ENCODE measurements at regions not wholly inside any gene's neighbourhood (a gene's known extent, or its start where the extent isn't known, plus 50 kb on each side); places are given as distances from the start of the nearest gene placed in this dataset.
A peak's percentile ranks its signal among the peaks of the same experiment; 100 is the strongest.
"Not testable (repeated sequence)": the region's sequence is repeated elsewhere in the genome, so short reads cannot be mapped to it uniquely, and the experiment has no call there.

GRCh38 chr1:146393154-146393553, 164.3 kb upstream of the NOTCH2NLA start:
- intact Hi-C loops (cut with DNase I); DNase-seq (ENCODE audit: low spot score): not testable (repeated sequence)

DNA sequence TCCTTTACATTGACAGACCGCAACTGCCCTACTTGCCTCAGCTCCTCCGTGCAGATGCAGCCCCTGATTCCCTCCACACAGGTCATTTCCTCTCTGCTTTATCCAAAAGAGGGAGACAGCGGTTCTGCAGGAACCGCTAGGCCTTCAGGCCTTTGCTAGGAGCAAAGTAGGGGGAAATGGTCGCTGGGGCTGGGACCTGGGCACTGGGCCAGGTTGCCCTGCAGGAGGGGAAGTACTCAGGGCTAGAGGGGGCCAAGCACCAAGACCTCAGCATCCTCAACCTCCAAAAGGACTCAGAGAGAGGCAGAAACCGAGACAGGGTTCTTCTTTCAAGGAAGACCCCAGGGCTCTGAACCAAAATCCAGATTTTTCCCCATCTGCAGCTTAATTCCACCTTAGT, 160.4 kb upstream of the NOTCH2NLA start:
- DNase-seq (ENCODE audit: low spot score): not testable (repeated sequence)

GRCh38 chr1:146387750-146388469, 159.1 kb upstream of the NOTCH2NLA start:
- intact Hi-C loops (cut with DNase I); DNase-seq (ENCODE audit: low spot score): not testable (repeated sequence)

More for the DNA sequence above, 160.4 kb upstream of the NOTCH2NLA start:
- intact Hi-C loops (cut with DNase I): not testable (repeated sequence)

GRCh38 chr1:146386851-146387749, 158.3 kb upstream of the NOTCH2NLA start:
- intact Hi-C loops (cut with DNase I): not testable (repeated sequence)
- DNase-seq (ENCODE audit: low spot score): peak; percentile 93

DNA sequence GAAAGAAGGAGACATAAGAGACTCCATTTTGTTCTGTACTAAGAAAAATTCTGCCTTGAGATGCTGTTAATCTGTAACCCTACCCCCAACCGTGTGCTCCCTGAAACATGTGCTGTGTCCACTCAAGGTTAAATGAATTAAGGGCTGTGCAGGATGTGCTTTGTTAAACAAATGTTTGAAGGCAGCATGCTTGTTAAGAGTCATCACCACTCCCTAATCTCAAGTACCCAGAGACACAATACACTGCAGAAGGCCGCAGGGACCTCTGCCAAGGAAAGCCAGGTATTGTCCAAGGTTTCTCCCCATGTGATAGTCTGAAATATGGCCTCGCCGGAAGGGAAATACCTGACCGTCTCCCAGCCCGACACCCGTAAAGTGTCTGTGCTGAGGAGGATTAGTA, 152.4 kb upstream of the NOTCH2NLA start:
- intact Hi-C loops (cut with DNase I); DNase-seq (ENCODE audit: low spot score): not testable (repeated sequence)

- DNase-seq (ENCODE audit: low spot score): peak; percentile 89
- intact Hi-C loops (cut with DNase I): not testable (repeated sequence)
These were observed 148.1 kb upstream of the NOTCH2NLA start for GRCh38 chr1:146376708-146377496.

DNA sequence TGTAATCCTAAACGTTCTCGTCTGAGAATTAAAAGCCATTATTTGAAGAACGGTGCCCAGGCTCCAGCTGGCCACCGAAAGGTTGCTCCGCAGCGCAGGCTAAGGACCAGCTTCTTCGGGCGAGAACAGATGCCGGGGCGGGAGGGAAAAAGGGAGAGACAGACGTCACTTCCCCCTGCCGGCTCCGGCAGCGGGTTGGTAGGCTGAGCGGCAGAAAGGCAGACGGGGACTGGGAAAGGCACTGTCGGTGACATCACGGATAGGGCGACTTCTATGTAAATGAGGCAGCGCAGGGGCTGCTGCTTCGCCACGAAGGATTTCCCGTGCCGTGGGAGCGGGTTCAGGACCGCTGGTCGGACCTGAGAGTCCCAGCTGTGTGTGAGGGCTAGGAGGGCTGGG, 147.5 kb upstream of the NOTCH2NLA start:
- peak; percentile 95 for DNase-seq (ENCODE audit: low spot score)
- intact Hi-C loops (cut with DNase I): not testable (repeated sequence)

DNA sequence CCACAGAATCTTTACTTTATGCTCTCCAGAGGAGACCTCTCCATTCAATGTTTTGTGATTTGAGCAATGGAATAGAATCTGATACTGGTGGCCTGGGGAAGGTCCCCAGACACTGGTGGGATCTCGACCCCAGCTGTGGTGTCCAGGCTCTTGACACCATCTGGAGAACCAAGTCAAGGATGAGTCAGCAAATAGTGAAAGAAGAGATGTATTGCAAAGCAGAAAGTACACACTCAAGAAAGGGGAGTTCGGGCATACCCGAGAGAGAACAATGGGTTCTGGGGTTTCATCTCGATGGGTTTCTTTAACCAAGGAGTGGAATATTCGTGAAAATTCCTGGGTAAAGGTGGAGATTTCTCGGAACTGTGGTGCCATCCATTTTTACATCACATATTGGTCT, 146.3 kb upstream of the NOTCH2NLA start:
- intact Hi-C loops (cut with DNase I): not testable (repeated sequence)

DNA sequence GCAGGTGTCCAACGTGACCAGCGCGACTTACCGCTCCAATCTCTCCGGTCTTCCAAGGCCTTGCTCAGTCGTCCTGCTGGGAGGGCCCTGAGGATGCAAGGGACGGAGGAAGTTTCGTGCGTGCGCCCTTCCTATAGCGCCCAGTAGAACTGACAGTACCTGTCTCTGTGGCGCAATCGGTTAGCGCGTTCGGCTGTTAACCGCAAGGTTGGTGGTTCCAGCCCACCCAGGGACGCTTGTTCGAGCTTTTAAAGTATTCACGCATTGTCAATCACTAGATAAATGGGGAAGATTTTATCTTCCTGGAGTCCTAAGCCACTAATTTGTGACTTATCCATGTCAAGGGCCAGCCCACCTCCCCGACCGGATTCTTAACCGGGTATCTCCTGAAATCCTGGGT, 141.1 kb upstream of the NOTCH2NLA start:
- DNase-seq (ENCODE audit: low spot score): peak; percentile 72
- intact Hi-C loops (cut with DNase I): not testable (repeated sequence)

More for the DNA sequence above, 146.3 kb upstream of the NOTCH2NLA start:
- DNase-seq (ENCODE audit: low spot score): not testable (repeated sequence)

- DNase-seq (ENCODE audit: low spot score); intact Hi-C loops (cut with DNase I): not testable (repeated sequence)
These were observed 126.6 kb upstream of the NOTCH2NLA start for GRCh38 chr1:146355373-146355772.

- intact Hi-C loops (cut with DNase I): not testable (repeated sequence)
These were observed 98.0 kb upstream of the NOTCH2NLA start for GRCh38 chr1:146326863-146327262.

DNA sequence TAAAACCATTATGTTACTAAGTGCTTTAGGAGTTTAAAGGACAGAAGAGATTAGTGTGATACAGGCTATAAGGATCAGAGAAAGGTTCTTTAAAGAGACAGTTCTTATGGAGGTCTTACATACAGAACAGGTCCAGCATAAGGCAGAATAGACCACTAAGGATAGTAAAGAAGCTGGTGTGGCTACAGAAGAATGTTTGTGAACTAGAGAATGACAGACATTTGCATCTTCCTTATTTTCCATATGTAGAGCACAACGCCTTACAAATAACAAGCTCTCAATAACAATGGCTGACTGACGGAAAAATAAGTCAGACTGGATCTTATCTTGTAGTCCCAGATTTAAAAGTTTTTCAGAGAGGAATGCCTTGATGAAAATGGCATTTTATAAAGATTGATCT, 95.6 kb upstream of the NOTCH2NLA start:
- DNase-seq (ENCODE audit: low spot score); intact Hi-C loops (cut with DNase I): not testable (repeated sequence)

More at GRCh38 chr1:146326863-146327262, 98.0 kb upstream of the NOTCH2NLA start:
- DNase-seq (ENCODE audit: low spot score): not testable (repeated sequence)

GRCh38 chr1:146323302-146323701, 94.5 kb upstream of the NOTCH2NLA start:
- intact Hi-C loops (cut with DNase I); DNase-seq (ENCODE audit: low spot score): not testable (repeated sequence)

DNA sequence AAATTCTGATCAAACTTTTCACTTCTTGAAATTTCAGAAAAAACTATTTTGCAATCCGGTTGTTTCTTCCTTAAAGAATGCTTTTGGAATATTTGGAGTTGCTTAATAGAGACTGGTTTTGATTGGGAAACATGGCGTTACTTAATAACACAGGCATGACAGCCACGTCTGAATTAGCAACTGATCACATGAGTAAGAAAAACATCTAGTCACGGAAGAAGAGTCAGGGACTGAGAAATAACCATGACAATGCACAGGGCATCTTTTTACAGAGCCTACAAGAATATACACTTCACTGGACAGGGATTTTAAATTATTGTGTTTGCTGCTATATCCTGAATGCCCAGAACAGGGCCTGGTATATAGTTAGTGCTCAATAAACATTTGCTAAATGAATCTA, 94.1 kb upstream of the NOTCH2NLA start:
- intact Hi-C loops (cut with DNase I); DNase-seq (ENCODE audit: low spot score): not testable (repeated sequence)

DNA sequence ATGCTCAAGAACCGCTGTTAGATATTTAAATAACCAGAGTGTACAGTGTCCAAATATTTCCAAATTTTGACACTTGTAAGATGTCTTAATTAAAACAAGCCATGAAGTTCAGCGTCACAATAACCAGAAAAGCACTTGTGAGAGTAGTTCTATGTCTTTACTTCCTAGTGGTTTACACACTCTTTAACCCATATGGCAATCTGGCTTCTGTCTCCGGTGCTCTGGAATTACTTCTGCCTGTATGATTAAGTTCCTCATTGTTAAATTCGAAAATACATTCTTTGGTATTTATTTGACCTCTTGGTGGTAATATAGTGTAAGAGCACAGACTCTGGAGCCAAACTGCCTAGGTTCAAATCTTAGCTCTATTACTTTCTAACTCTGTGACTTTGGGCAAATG, 89.9 kb upstream of the NOTCH2NLA start:
- intact Hi-C loops (cut with DNase I); DNase-seq (ENCODE audit: low spot score): not testable (repeated sequence)

- DNase-seq (ENCODE audit: low spot score); intact Hi-C loops (cut with DNase I): not testable (repeated sequence)
These were observed 89.0 kb upstream of the NOTCH2NLA start for GRCh38 chr1:146317785-146318184.

DNA sequence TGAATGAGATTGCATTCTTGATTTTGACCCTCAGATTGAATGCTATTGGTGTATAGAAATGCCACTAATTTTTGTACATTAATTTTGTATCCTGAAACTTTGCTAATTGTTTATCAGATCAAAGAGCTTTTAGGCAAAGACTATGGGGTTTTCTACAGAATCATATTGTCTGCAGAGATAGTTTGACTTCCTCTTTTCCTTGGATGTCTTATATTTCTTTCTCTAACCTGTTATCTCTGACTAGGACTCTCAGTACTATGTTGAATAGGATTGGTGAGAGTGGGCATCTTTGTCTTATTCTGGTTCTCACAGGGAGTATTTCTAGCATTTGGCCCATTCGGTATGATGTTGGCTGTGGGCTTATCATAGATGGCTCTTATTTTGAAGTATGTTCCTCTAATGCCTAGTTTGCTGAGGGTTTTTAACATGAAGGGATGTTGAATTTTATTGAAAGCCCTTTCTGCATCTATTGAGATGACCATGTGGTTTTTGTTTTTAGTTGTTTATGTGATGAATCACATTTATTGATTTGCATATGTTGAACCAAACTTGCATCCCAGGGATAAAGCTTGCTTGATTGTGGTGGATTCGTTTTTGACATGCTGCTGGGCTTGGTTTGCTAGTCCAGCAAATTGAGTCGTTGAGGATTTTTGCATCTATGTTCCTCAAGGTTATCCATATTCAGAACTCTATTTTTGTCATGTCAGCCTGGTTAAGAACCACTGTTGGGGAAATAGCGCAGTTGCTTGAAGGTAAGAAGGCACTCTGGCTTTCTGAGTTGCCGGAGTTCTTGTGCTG, 85.8 kb upstream of the NOTCH2NLA start:
- DNase-seq (ENCODE audit: low spot score); intact Hi-C loops (cut with DNase I): not testable (repeated sequence)

GRCh38 chr1:146310579-146310978, 81.8 kb upstream of the NOTCH2NLA start:
- DNase-seq (ENCODE audit: low spot score); intact Hi-C loops (cut with DNase I): not testable (repeated sequence)
